ENCODE measurements at regions not wholly inside any gene's neighbourhood (a gene's known extent, or its start where the extent isn't known, plus 50 kb on each side); places are given as distances from the start of the nearest gene placed in this dataset.

- DNase-seq (ENCODE audit: low spot score) = no peak
- TF ChIP-seq CTCF (IDR thresholded peaks at IDR 0.05) = no peak
Measured at GRCh38 chr7:126026421-126027088, 1096.9 kb upstream of the POT1 start.

GRCh38 chr7:126022452-126022851 is 1092.8 kb upstream of the POT1 start:
- no peak for TF ChIP-seq CTCF (IDR thresholded peaks at IDR 0.05)
- no peak for DNase-seq (ENCODE audit: low spot score)
- no peak for ATAC-seq (ENCODE audit: low FRiP score)

More at GRCh38 chr7:126026421-126027088, 1096.9 kb upstream of the POT1 start:
- no peak for ATAC-seq (ENCODE audit: low FRiP score)

GRCh38 chr7:126016722-126017121 is 1087.1 kb upstream of the POT1 start:
- no peak for DNase-seq (ENCODE audit: low spot score)
- ATAC-seq (ENCODE audit: low FRiP score) = no peak
- no peak for TF ChIP-seq CTCF (IDR thresholded peaks at IDR 0.05)

GRCh38 chr7:126005064-126005463 is 1075.4 kb upstream of the POT1 start:
- TF ChIP-seq CTCF (IDR thresholded peaks at IDR 0.05) = no peak
- DNase-seq (ENCODE audit: low spot score) (no peak), ATAC-seq (ENCODE audit: low FRiP score) (no peak)

- DNase-seq (ENCODE audit: low spot score) (no peak), ATAC-seq (ENCODE audit: low FRiP score) (no peak)
- TF ChIP-seq CTCF (IDR thresholded peaks at IDR 0.05) = no peak
Measured at GRCh38 chr7:126001349-126001748, 1071.7 kb upstream of the POT1 start.

- no peak for DNase-seq (ENCODE audit: low spot score)
- no peak for ATAC-seq (ENCODE audit: low FRiP score)
- TF ChIP-seq CTCF (IDR thresholded peaks at IDR 0.05) = no peak
Measured at GRCh38 chr7:125984795-125985194, 1055.2 kb upstream of the POT1 start.

- DNase-seq (ENCODE audit: low spot score) = no peak
- no peak for TF ChIP-seq CTCF (IDR thresholded peaks at IDR 0.05)
- ATAC-seq (ENCODE audit: low FRiP score) = no peak
Measured at GRCh38 chr7:125971656-125972055, 1042.0 kb upstream of the POT1 start.

Data from omental fat pad (tissue), 3 donors.